ENCODE measurements at regions not wholly inside any gene's neighbourhood (a gene's known extent, or its start where the extent isn't known, plus 50 kb on each side); places are given as distances from the start of the nearest gene placed in this dataset.
"Not testable (repeated sequence)": the region's sequence is repeated elsewhere in the genome, so short reads cannot be mapped to it uniquely, and the experiment has no call there.

DNA sequence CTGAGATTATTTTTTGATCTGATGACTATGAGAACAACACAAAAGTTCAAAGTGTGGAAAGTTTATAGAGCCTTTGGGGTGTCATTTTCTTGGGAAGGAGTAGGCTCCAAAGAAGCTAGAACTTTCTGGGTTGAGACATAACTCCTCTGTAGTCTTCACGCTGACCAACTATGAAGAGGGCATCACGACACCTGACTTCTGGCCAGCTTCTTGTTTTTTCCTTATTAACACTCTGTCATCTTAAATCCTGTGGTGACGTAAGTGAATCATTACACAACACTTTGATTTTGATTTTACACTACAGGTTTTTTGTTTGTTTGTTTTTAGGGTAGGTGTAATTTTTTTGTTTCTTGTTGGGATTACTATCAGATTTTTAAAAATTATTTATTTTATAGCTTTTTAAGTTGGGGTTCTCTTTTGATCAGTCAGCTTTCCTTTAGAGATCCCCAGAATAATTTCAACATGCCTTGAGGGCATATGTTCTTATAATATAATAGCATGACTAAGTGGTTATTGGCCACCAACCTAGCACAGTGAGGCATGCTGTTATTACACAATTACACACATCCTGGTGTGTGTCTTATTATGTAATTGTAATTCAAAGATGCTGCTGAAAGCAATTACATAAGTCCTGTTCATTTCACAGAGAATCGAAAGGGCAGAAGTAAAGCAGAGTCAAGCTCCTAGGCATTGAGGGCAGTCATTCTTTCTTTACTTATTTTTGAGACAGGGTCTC, 281.6 kb upstream of the NOTCH2NLA start:
- not testable (repeated sequence) for DNase-seq (ENCODE audit: low read depth in 2 of 2)

DNA sequence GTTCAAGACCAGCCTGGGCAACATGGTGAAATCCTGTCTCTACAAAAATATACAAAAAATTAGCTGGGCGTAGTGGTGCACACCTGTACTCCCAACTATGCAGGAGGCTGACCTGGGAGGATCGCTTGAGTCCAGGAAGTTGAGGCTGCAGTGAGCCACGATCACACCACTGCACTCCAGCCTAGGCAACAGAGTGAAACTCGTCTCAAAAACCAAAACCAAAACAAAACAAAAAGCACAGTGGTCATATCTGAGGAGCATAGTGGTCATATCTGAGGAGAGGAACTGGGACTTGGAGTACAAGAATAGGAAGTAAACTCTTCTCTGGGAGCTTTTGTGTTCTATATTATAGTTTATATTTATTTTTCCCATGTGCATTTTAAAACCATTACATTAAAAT, 275.3 kb upstream of the NOTCH2NLA start:
- not testable (repeated sequence) for DNase-seq (ENCODE audit: low read depth in 2 of 2)

- not testable (repeated sequence) for DNase-seq (ENCODE audit: low read depth in 2 of 2)
Measured at GRCh38 chr1:146487555-146487954, 258.7 kb upstream of the NOTCH2NLA start.

DNA sequence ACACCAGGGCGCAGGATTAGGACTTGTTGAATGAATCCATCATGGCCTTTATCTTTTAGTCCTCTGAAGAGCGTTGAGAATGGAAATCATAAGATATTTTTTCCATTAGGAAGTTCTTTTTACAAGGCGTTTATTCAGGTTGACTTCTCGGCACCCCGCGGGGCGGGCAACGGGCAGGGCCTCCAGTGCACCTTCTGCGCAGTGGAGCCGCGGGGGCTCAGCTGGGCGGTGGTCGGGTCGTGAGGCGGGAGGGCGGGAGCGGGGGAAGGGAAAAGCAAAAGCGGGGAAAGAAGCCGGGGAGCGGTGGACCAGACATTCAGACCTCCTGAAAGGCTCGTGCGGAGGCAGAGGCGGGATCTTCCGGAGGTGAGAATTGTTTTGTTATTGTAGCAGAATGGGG, 258.3 kb upstream of the NOTCH2NLA start:
- not testable (repeated sequence) for DNase-seq (ENCODE audit: low read depth in 2 of 2)

DNA sequence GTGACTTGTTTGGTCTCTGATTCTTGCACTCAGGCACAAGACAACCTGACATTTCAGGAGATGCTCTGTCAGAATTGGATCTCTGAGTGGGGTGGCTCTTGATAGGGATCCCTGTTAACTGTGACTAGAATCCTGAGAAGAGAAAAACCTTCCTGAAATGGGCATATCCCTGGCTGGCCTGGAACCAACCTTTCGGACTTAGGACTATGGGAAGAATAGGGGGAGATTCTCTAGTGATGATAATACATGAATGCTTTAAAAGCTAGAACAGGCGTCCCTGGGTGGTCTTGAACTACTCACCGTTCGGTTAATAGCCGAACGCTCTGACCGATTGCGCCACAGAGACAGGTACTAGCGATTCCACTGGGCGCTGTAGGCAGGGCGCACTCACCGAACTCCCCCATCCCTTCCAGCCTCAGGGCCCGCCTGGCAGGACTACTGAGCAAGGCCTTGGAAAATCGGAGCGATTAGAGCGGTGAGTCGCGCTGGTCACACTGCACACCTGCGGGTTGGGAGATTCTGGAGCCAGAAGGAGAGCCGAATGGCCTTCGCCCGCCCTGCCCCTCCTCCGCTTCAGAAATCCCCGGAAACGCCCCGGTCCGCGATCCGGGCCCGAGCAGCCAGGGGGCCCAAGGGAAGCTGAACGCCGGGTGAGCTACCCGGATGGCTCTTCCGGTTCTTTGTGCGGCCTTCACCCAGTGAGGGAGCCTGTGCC, 257.6 kb upstream of the NOTCH2NLA start:
- not testable (repeated sequence) for DNase-seq (ENCODE audit: low read depth in 2 of 2)

- DNase-seq (ENCODE audit: low read depth in 2 of 2) = not testable (repeated sequence)
Measured at GRCh38 chr1:146484195-146484594, 255.4 kb upstream of the NOTCH2NLA start.

GRCh38 chr1:146479188-146479587, 250.4 kb upstream of the NOTCH2NLA start:
- DNase-seq (ENCODE audit: low read depth in 2 of 2) = not testable (repeated sequence)

DNA sequence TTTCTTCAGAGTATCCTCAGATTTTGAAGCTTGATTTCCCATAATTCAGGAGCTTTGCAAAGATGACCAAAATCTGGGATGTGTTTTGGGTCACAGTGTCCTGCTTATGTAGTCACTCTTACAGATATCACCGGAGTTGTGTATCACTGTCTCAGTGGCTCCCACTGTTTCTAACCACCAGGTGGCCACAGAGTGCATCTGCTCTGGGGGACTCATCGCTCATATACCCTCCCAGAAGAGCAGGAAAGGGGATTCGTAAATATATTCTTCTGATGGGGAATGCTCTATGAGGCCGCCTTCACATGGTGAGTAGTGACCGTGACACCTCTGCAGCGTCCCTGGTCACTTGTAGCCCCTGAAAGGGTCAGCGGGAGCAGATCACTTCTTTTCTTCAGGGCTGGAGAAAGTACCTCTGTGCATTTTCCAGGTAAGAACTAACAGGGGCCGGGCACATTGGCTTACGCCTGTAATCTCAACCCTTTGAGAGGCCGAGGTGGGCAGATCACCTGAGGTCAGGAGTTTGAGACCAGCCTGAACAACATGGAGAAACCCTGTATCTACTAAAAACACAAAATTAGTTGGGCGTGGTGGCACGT, 249.4 kb upstream of the NOTCH2NLA start:
- not testable (repeated sequence) for DNase-seq (ENCODE audit: low read depth in 2 of 2)

GRCh38 chr1:146475086-146475485, 246.3 kb upstream of the NOTCH2NLA start:
- DNase-seq (ENCODE audit: low read depth in 2 of 2) = not testable (repeated sequence)

GRCh38 chr1:146474216-146474615, 245.4 kb upstream of the NOTCH2NLA start:
- not testable (repeated sequence) for DNase-seq (ENCODE audit: low read depth in 2 of 2)

- peak in 1 of 2 experiments; percentile 16 for DNase-seq (ENCODE audit: low read depth in 2 of 2)
Measured at GRCh38 chr1:146472192-146472861, 243.5 kb upstream of the NOTCH2NLA start.

DNA sequence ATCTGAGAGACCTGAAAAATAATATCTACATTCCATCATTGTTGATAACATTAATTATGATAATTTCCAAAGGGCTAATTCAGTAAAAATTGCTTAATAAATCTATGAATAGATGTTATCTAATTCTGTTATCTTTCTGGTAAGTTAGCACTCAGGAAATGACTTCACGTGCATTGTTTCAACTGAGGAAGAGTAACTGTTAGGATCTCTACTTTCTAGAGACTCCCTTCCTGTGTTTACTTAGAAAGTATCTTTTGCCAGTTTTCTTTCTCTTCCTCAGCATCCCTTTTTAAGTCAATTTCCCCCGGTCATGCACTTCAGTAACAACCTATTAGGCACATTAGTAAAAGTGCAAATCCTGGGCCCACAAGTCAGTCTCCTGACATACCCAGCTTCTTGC, 231.1 kb upstream of the NOTCH2NLA start:
- not testable (repeated sequence) for DNase-seq (ENCODE audit: low read depth in 2 of 2)

- DNase-seq (ENCODE audit: low read depth in 2 of 2) = not testable (repeated sequence)
Measured at GRCh38 chr1:146459308-146459707, 230.5 kb upstream of the NOTCH2NLA start.

- not testable (repeated sequence) for DNase-seq (ENCODE audit: low read depth in 2 of 2)
Measured at GRCh38 chr1:146448877-146449246, 220.0 kb upstream of the NOTCH2NLA start.

- DNase-seq (ENCODE audit: low read depth in 2 of 2) = not testable (repeated sequence)
Measured at GRCh38 chr1:146448212-146448876, 219.5 kb upstream of the NOTCH2NLA start.

GRCh38 chr1:146443871-146444222, 215.0 kb upstream of the NOTCH2NLA start:
- not testable (repeated sequence) for DNase-seq (ENCODE audit: low read depth in 2 of 2)

DNA sequence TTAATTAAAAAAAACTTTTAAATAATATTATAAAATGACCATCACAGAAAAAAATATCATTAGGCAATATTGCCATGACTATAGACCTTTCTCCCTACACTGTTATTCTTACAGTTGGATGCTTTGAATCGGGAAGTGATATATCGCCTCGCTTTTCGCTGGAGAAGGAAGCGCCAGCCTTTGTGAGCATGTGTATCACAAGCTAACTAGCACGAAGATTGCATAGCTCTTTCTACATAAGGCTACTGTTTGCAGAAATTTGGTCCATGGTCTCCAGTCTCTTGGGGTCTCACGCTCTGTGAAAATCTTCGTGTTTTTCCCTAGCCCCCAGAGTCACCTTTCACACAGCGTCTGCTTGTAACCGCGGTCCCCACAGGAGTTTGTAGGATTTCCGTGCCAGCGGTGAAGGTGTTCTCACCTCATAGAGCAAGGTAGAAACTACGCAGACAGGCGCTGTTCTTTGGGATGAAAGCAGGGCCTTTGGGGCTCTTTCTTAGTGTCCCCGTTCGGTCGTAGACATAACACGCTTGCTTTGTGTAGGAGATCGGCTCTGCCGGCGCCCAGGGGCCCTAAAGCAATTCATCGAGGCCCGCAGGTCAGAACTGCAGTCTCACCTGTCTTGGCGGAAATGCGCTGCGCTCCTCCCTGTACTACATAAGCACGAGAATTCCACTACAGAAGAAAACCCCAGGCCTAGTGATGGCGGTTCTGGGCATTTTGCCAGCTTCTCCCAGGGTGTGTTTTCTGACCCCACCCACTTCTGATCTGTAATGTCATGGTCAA, 214.5 kb upstream of the NOTCH2NLA start:
- not testable (repeated sequence) for DNase-seq (ENCODE audit: low read depth in 2 of 2)

- DNase-seq (ENCODE audit: low read depth in 2 of 2) = not testable (repeated sequence)
Measured at GRCh38 chr1:146438543-146438942, 209.7 kb upstream of the NOTCH2NLA start.

DNA sequence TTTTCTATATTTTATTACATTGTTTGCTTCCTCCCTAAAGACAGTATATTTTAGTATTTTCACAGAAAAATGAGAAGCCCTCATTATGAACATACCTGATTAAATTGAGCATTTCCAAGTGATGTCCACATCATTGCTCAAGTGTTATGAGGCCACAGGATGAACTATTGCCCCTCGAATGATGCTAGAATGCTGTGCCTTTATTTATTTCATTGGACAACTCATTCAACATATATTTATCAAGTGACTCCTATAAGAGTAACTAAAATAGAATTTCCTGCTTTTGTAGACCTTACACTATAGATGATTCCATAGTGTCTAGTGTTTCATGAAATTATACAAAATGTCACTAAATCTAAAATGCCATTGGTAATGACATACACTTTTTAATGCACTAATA, 187.8 kb upstream of the NOTCH2NLA start:
- DNase-seq (ENCODE audit: low read depth in 2 of 2) = not testable (repeated sequence)

GRCh38 chr1:146415017-146415416, 186.2 kb upstream of the NOTCH2NLA start:
- not testable (repeated sequence) for DNase-seq (ENCODE audit: low read depth in 2 of 2)

- not testable (repeated sequence) for DNase-seq (ENCODE audit: low read depth in 2 of 2)
Measured at GRCh38 chr1:146413911-146414310, 185.1 kb upstream of the NOTCH2NLA start.

Measured in fibroblast of skin of left quadriceps (primary cell).